ENCODE measurements at regions not wholly inside any gene's neighbourhood (a gene's known extent, or its start where the extent isn't known, plus 50 kb on each side); places are given as distances from the start of the nearest gene placed in this dataset.

GRCh38 chr13:107360010-107360409 is 792.1 kb upstream of the ARGLU1 start:
- H3K27me3 ChIP-seq (ENCODE audit: insufficient read depth, low read depth, severe bottlenecking): peaks cover 5% of the 10 kb centered on the region
- no peak for DNase-seq
- H3K4me3 ChIP-seq (ENCODE audit: low read depth, low read length): no peak overlapping the region
- no peaks in the 10 kb centered on the region for H3K36me3 ChIP-seq
- no peak for TF ChIP-seq CTCF (IDR thresholded peaks at IDR 0.05; ENCODE audit: low read depth, low read length)
- no peak overlapping the region for H3K27ac ChIP-seq
- no peaks in the 10 kb centered on the region for H3K9me3 ChIP-seq (ENCODE audit: severe bottlenecking)

- no peak overlapping the region for H3K4me3 ChIP-seq (ENCODE audit: low read depth, low read length)
- H3K27ac ChIP-seq: no peak overlapping the region
- H3K36me3 ChIP-seq: no peaks in the 10 kb centered on the region
- no peaks in the 10 kb centered on the region for H3K27me3 ChIP-seq (ENCODE audit: insufficient read depth, low read depth, severe bottlenecking)
- no peaks in the 10 kb centered on the region for H3K9me3 ChIP-seq (ENCODE audit: severe bottlenecking)
- DNase-seq: no peak
- no peak for TF ChIP-seq CTCF (IDR thresholded peaks at IDR 0.05; ENCODE audit: low read depth, low read length)
Measured at GRCh38 chr13:107358866-107359265, 790.9 kb upstream of the ARGLU1 start.

DNA sequence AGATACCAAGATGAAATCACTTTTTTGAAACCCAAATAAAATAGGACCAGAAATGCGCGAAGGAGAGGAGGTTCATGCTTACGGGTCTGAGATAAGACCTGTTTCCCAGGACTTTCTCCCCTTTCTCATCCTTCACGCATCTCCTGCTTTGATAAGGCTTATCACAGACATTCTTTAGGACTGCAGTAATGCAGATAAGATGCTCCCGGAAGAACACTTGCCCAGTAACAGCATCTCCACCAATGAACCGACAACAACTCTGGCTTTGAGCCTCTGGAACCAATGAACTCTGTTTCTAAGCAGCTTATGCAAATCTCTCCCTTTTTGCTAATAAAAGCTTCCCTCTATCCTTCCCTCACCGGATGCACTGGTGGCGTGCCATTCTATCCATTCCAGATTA is 783.4 kb upstream of the ARGLU1 start:
- H3K27me3 ChIP-seq (ENCODE audit: insufficient read depth, low read depth, severe bottlenecking): peaks cover 2% of the 10 kb centered on the region
- no peak overlapping the region for H3K27ac ChIP-seq
- TF ChIP-seq CTCF (IDR thresholded peaks at IDR 0.05; ENCODE audit: low read depth, low read length): no peak
- DNase-seq: no peak
- H3K9me3 ChIP-seq (ENCODE audit: severe bottlenecking): no peaks in the 10 kb centered on the region
- no peak overlapping the region for H3K4me3 ChIP-seq (ENCODE audit: low read depth, low read length)
- no peaks in the 10 kb centered on the region for H3K36me3 ChIP-seq

GRCh38 chr13:107348925-107349324 is 781.0 kb upstream of the ARGLU1 start:
- H3K4me3 ChIP-seq (ENCODE audit: low read depth, low read length): no peak overlapping the region
- no peaks in the 10 kb centered on the region for H3K9me3 ChIP-seq (ENCODE audit: severe bottlenecking)
- no peak overlapping the region for H3K27ac ChIP-seq
- no peak for DNase-seq
- TF ChIP-seq CTCF (IDR thresholded peaks at IDR 0.05; ENCODE audit: low read depth, low read length): no peak
- peaks cover 2% of the 10 kb centered on the region for H3K27me3 ChIP-seq (ENCODE audit: insufficient read depth, low read depth, severe bottlenecking)
- no peaks in the 10 kb centered on the region for H3K36me3 ChIP-seq

DNA sequence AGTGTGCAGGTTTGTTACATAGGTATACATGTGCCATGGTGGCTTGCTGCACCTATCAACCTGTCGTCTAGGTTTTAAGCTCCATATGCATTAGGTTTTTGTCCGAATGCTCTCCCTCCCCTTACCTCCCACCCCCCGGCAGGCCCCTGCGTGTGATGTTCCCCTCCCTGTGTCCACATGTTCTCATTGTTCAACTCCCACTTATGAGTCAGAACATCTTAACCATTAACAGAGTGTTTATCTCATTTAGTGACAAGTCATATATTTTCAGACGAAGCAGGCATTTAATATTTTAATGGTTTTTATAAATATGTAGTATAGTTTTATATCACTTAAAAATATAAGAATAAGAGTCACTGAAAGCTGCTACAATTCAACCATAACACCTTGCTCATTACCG is 780.5 kb upstream of the ARGLU1 start:
- Histone ChIP-seq H3K4me3 (ENCODE audit: low read depth, low read length) (no peak overlapping the region), H3K36me3 (no peaks in the 10 kb centered on the region), H3K9me3 (ENCODE audit: severe bottlenecking) (no peaks in the 10 kb centered on the region), H3K27ac (no peak overlapping the region), H3K27me3 (ENCODE audit: insufficient read depth, low read depth, severe bottlenecking) (peaks cover 2% of the 10 kb centered on the region)
- no peak for TF ChIP-seq CTCF (IDR thresholded peaks at IDR 0.05; ENCODE audit: low read depth, low read length)
- DNase-seq: no peak

DNA sequence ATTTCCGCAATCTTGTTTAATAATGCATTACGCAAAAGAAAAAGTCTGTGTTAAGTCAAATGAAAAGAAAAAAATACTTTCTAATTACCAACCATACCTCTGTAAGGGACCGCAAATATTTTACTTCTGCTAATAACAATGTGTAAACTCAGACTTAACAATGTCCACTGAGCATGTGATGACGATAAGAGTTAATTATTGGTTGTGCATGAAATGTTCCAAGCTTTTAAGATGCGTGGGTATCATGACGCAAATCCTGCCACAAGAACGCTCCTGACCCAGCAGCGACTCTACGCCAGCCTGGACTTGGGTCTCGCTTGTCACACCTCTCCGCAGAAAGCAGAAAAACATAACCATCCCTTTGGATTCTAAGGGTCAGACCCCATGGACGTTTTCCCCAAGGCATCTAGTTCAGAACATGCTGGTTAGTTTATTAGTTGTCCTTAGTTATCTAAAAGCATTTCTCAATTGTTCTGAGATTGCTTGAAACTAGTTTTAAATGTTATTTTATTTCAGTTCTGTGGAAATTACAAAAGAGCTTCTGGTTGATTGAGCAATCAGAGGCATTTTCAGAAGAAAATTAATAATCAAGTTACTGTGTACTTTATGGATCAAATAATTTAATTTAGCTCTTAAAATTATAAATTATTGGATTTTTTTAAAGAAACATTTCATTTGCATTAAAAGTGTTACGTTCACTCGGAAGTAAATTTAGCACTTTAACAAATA is 779.9 kb upstream of the ARGLU1 start:
- Histone ChIP-seq H3K27me3 (ENCODE audit: insufficient read depth, low read depth, severe bottlenecking) (peaks cover 2% of the 10 kb centered on the region), H3K27ac (no peak overlapping the region), H3K9me3 (ENCODE audit: severe bottlenecking) (no peaks in the 10 kb centered on the region), H3K36me3 (no peaks in the 10 kb centered on the region), H3K4me3 (ENCODE audit: low read depth, low read length) (no peak overlapping the region)
- TF ChIP-seq CTCF (IDR thresholded peaks at IDR 0.05; ENCODE audit: low read depth, low read length): no peak
- DNase-seq: no peak

Measured in WERI-Rb-1 (cell line).